Caco-2 (cell line): ENCODE measurements at regions not wholly inside any gene's neighbourhood (a gene's known extent, or its start where the extent isn't known, plus 50 kb on each side); places are given as distances from the start of the nearest gene placed in this dataset.

ENCODE experiments used
- BruUV-seq: library from RNA; stranded (reverse); fragments of 400-500 nt; replicated peaks from 2 replicates; lab custom pipeline; 2021; lab: Mats Ljungman, UMichigan
- CTCF ChIA-PET: fragments of 300-600 bp; sonication (Branson Sonifier 250); formaldehyde crosslinking; loops from one replicate; lab custom pipeline; 2022; ENCODE audit warnings: antibody characterized with exemption; lab: Charles Lee
- POLR2A ChIA-PET: fragments of 300-600 bp; sonication (Branson Sonifier 250); formaldehyde crosslinking; loops from one replicate; lab custom pipeline; 2022; ENCODE audit warnings: antibody characterized with exemption; lab: Charles Lee
- DNase-seq, 2 experiments: peaks; one replicate each; pipeline versions ENCODE4 v3.0.0 to v3.0.0-alpha.2; 2020 to 2022
- H3K27me3 ChIP-seq: replicated peaks from 2 replicates; pipeline ENCODE4 v1.6.0; 2011; ENCODE audit warnings: low read length; ENCODE audit not compliant: control insufficient read depth, insufficient read depth
- H3K36me3 ChIP-seq: 2 replicates; pipeline ENCODE4 v1.5.1; 2011; ENCODE audit warnings: low read length; ENCODE audit not compliant: control insufficient read depth, insufficient read depth
- H3K4me1 ChIP-seq: fragments of 250-450 bp; sonication (Bioruptor Pico); 2 replicates; pipeline ENCODE4 v1.5.1; 2020; ENCODE audit warnings: mild to moderate bottlenecking
- H3K4me3 ChIP-seq: 2 replicates; pipeline ENCODE4 v1.5.1; 2011; ENCODE audit warnings: low read depth, mild to moderate bottlenecking, control low read depth, low read length
- H3K9me3 ChIP-seq: fragments of 250-450 bp; sonication (Bioruptor Pico); 2 replicates; pipeline ENCODE4 v1.5.1; 2020; ENCODE audit warnings: mild to moderate bottlenecking, moderate library complexity
- H3K27ac Mint-ChIP-seq: one replicate; pipeline ENCODE4 v1.8.0; 2022; ENCODE audit warnings: mixed read lengths; ENCODE audit not compliant: unreplicated experiment
- H3K27me3 Mint-ChIP-seq: one replicate; pipeline ENCODE4 v1.8.0; 2022; ENCODE audit warnings: mixed read lengths; ENCODE audit not compliant: insufficient read depth, unreplicated experiment
- H3K36me3 Mint-ChIP-seq: one replicate; pipeline ENCODE4 v1.8.0; 2022; ENCODE audit warnings: mild to moderate bottlenecking, mixed read lengths; ENCODE audit not compliant: insufficient read depth, unreplicated experiment
- H3K4me1 Mint-ChIP-seq: one replicate; pipeline ENCODE4 v1.8.0; 2022; ENCODE audit warnings: low read depth, mixed read lengths; ENCODE audit not compliant: unreplicated experiment
- H3K4me3 Mint-ChIP-seq: one replicate; pipeline ENCODE4 v1.8.0; 2022; ENCODE audit warnings: mild to moderate bottlenecking, moderate library complexity, mixed read lengths; ENCODE audit not compliant: unreplicated experiment
- H3K9me3 Mint-ChIP-seq: one replicate; pipeline ENCODE4 v1.8.0; 2022; ENCODE audit warnings: mixed read lengths; ENCODE audit not compliant: unreplicated experiment
- intact Hi-C: fragments of 100-400 bp; cut with micrococcal nuclease; formaldehyde crosslinking; loops from one replicate; pipeline ENCODE4 v1.10.0; 2022; ENCODE audit not compliant: unreplicated experiment
- TF ChIP-seq, protein P1 (sequence below), 2 experiments: fragments of 200-600 bp in 1 of 2; IDR thresholded peaks; 1 replicate in 1 of 2; 2 replicates in 1 of 2; pipeline versions ENCODE4 v1.5.1 to v1.8.0; 2011 to 2022; ENCODE audit warnings: antibody characterized with exemption in 1 of 2, control low read depth in 1 of 2, inconsistent platforms in 1 of 2, low read depth in 1 of 2, low read length in 1 of 2, mild to moderate bottlenecking in 1 of 2, moderate library complexity in 1 of 2; ENCODE audit not compliant: insufficient read depth in 1 of 2, severe bottlenecking in 1 of 2, unreplicated experiment in 1 of 2

DNA sequence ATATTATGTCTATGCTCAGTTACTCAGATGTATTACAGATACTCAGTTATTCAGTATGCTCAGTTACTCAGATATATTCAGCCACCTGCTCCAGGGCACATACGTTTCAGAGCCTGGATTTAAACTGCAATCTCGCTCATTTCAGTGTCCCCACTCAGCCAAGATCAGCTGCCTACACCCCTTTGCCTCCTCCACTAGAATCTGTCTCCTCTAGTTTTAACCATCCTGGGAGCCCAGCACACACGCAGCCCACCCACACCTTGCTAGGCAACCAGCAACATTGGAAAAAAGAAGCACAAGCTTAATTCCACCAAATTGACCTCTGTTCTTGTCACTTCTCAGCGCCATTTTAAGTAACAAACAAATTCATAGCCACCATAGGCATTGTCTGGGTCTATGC lies 246.2 kb downstream of the QDPR start:
- H3K36me3 ChIP-seq = no peaks in the 10 kb centered on the region
- no peaks in the 10 kb centered on the region for H3K4me1 ChIP-seq
- BruUV-seq = no TSS peak
- H3K4me3 ChIP-seq = no peak overlapping the region
- no peak for DNase-seq
- no peaks in the 10 kb centered on the region for H3K27me3 ChIP-seq
- H3K9me3 Mint-ChIP-seq = peaks cover 9% of the 10 kb centered on the region
- TF ChIP-seq, protein P1, sequence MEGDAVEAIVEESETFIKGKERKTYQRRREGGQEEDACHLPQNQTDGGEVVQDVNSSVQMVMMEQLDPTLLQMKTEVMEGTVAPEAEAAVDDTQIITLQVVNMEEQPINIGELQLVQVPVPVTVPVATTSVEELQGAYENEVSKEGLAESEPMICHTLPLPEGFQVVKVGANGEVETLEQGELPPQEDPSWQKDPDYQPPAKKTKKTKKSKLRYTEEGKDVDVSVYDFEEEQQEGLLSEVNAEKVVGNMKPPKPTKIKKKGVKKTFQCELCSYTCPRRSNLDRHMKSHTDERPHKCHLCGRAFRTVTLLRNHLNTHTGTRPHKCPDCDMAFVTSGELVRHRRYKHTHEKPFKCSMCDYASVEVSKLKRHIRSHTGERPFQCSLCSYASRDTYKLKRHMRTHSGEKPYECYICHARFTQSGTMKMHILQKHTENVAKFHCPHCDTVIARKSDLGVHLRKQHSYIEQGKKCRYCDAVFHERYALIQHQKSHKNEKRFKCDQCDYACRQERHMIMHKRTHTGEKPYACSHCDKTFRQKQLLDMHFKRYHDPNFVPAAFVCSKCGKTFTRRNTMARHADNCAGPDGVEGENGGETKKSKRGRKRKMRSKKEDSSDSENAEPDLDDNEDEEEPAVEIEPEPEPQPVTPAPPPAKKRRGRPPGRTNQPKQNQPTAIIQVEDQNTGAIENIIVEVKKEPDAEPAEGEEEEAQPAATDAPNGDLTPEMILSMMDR (IDR thresholded peaks at IDR 0.05; ENCODE audit: insufficient read depth in 1 of 2, low read depth in 1 of 2, low read length in 1 of 2, severe bottlenecking in 1 of 2, unreplicated experiment in 1 of 2) = no peak
- no peak overlapping the region for H3K27ac Mint-ChIP-seq
- H3K4me1 Mint-ChIP-seq = no peaks in the 10 kb centered on the region
- no peak overlapping the region for H3K4me3 Mint-ChIP-seq
- H3K36me3 Mint-ChIP-seq = no peaks in the 10 kb centered on the region
- peaks cover 19% of the 10 kb centered on the region for H3K27me3 Mint-ChIP-seq
- H3K9me3 ChIP-seq = no peaks in the 10 kb centered on the region
- intact Hi-C loops = no loop called here
- CTCF ChIA-PET = no interaction called here
- POLR2A ChIA-PET = no interaction called here

DNA sequence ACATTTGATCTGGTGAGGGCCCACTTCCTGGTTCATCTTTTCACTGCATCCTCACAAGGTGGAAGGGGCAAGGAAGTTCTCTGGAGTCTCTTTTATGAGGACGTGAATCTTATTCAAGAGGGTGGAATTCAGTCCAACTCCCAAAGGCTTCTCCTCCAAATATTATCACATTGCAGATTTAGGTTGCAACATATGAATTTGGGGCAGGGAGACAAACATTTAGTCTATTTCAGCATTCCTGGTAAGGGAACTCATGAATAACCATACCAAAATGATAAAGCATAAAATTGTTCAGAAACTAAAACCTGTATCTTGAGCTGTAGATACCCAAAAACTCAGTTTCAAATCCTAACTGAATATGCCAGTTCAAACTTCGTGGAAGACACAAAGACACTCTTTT lies 246.8 kb downstream of the QDPR start:
- Histone ChIP-seq H3K36me3 (no peaks in the 10 kb centered on the region), H3K4me1 (no peaks in the 10 kb centered on the region), H3K9me3 (no peaks in the 10 kb centered on the region), H3K27me3 (no peaks in the 10 kb centered on the region), H3K4me3 (no peak overlapping the region)
- Mint-ChIP-seq H3K4me3 (no peak overlapping the region), H3K4me1 (no peaks in the 10 kb centered on the region), H3K36me3 (no peaks in the 10 kb centered on the region), H3K27ac (no peak overlapping the region), H3K9me3 (peaks cover 9% of the 10 kb centered on the region), H3K27me3 (peaks cover 16% of the 10 kb centered on the region)
- ChIA-PET CTCF (no interaction called here), POLR2A (no interaction called here)
- TF ChIP-seq, protein P1 (IDR thresholded peaks at IDR 0.05; ENCODE audit: insufficient read depth in 1 of 2, low read depth in 1 of 2, low read length in 1 of 2, severe bottlenecking in 1 of 2, unreplicated experiment in 1 of 2) = no peak
- intact Hi-C loops = no loop called here
- BruUV-seq = no TSS peak
- DNase-seq = no peak

- H3K9me3 Mint-ChIP-seq = peaks cover 9% of the 10 kb centered on the region
- peaks cover 3% of the 10 kb centered on the region for H3K27me3 Mint-ChIP-seq
- Histone ChIP-seq H3K9me3 (no peaks in the 10 kb centered on the region), H3K27me3 (no peaks in the 10 kb centered on the region), H3K4me1 (no peaks in the 10 kb centered on the region), H3K36me3 (no peaks in the 10 kb centered on the region), H3K4me3 (no peak overlapping the region)
- CTCF ChIA-PET = no interaction called here
- no peak overlapping the region for H3K4me3 Mint-ChIP-seq
- no peaks in the 10 kb centered on the region for H3K4me1 Mint-ChIP-seq
- POLR2A ChIA-PET = no interaction called here
- no TSS peak for BruUV-seq
- TF ChIP-seq, protein P1 (IDR thresholded peaks at IDR 0.05; ENCODE audit: insufficient read depth in 1 of 2, low read depth in 1 of 2, low read length in 1 of 2, severe bottlenecking in 1 of 2, unreplicated experiment in 1 of 2) = no peak
- intact Hi-C loops = no loop called here
- H3K36me3 Mint-ChIP-seq = no peaks in the 10 kb centered on the region
- DNase-seq = no peak
- H3K27ac Mint-ChIP-seq = no peak overlapping the region
These were observed 251.6 kb downstream of the QDPR start for GRCh38 chr4:17260166-17260907.
